ENCODE measurements at regions not wholly inside any gene's neighbourhood (a gene's known extent, or its start where the extent isn't known, plus 50 kb on each side); places are given as distances from the start of the nearest gene placed in this dataset.

- TF ChIP-seq CTCF (IDR thresholded peaks at IDR 0.05) (peak; percentile 42 to 57 (median 44)), POLR2A (IDR thresholded peaks at IDR 0.05) (no peak)
These were observed 95.1 kb upstream of the OLIG3 start for GRCh38 chr6:137589067-137589848.

All from right lobe of liver (tissue), 4 donors.